Common myeloid progenitor, CD34-positive (primary cell): ENCODE measurements at regions not wholly inside any gene's neighbourhood (a gene's known extent, or its start where the extent isn't known, plus 50 kb on each side); places are given as distances from the start of the nearest gene placed in this dataset.

ENCODE experiments used
- CTCF ChIA-PET: fragments of 350-600 bp; sonication (Branson Sonifier 250); formaldehyde crosslinking; loops from one replicate; lab custom pipeline; 2021; ENCODE audit warnings: antibody characterized with exemption; lab: Charles Lee
- POLR2A ChIA-PET: fragments of 350-600 bp; sonication (Branson Sonifier 250); formaldehyde crosslinking; loops from one replicate; lab custom pipeline; 2021; ENCODE audit warnings: antibody characterized with exemption; lab: Charles Lee
- DNase-seq, 3 donors: peaks; one replicate each; pipeline versions ENCODE4 v3.0.0 to v3.0.0-alpha.2; 2013
- H3K27ac ChIP-seq, 2 experiments: 1 replicate in 1 of 2; 2 replicates in 1 of 2; pipeline ENCODE4 v1.7.0; 2013; ENCODE audit warnings: inconsistent platforms in 2 of 2, low read length in 2 of 2, mild to moderate bottlenecking in 2 of 2, low read depth in 1 of 2, moderate library complexity in 1 of 2; ENCODE audit not compliant: severe bottlenecking in 2 of 2, insufficient read depth in 1 of 2, poor library complexity in 1 of 2
- H3K27me3 ChIP-seq, 5 experiments: replicated peaks in 2 of 5; 1 replicate in 3 of 5; 2 replicates in 2 of 5; pipeline versions ENCODE4 v1.6.1 to v1.7.0; 2013; ENCODE audit warnings: low read length in 4 of 5, mild to moderate bottlenecking in 2 of 5, moderate library complexity in 2 of 5, inconsistent platforms in 1 of 5; ENCODE audit not compliant: insufficient read depth in 5 of 5, control insufficient read depth in 4 of 5
- H3K36me3 ChIP-seq, 4 experiments: 1 replicate in 2 of 4; 2 replicates in 2 of 4; pipeline versions ENCODE4 v1.6.1 to v1.7.0; 2013; ENCODE audit warnings: low read length in 3 of 4, control low read depth in 1 of 4, mild to moderate bottlenecking in 1 of 4; ENCODE audit not compliant: control insufficient read depth in 4 of 4, insufficient read depth in 4 of 4
- H3K4me1 ChIP-seq, 4 experiments: 1 replicate in 3 of 4; 2 replicates in 1 of 4; pipeline versions ENCODE4 v1.6.1 to v1.7.1; 2013; ENCODE audit warnings: low read length in 3 of 4, mild to moderate bottlenecking in 3 of 4, control low read depth in 1 of 4, inconsistent platforms in 1 of 4, moderate library complexity in 1 of 4; ENCODE audit not compliant: control insufficient read depth in 4 of 4, insufficient read depth in 4 of 4; ENCODE audit errors: control extremely low read depth in 1 of 4
- H3K4me3 ChIP-seq, 7 experiments: 1 replicate in 4 of 7; 2 replicates in 3 of 7; pipeline versions ENCODE4 v1.5.1 to v1.7.0; 2013; ENCODE audit warnings: mild to moderate bottlenecking in 7 of 7, low read length in 6 of 7, moderate library complexity in 6 of 7, inconsistent platforms in 2 of 7, low read depth in 2 of 7, control low read depth in 1 of 7; ENCODE audit not compliant: insufficient read depth in 4 of 7, control insufficient read depth in 1 of 7; ENCODE audit errors: extremely low read depth in 1 of 7
- H3K9me3 ChIP-seq, 5 experiments: 1 replicate in 4 of 5; 2 replicates in 1 of 5; pipeline versions ENCODE4 v1.6.1 to v1.7.1; 2013; ENCODE audit warnings: low read length in 4 of 5, mild to moderate bottlenecking in 2 of 5, inconsistent platforms in 1 of 5, low read depth in 1 of 5, moderate library complexity in 1 of 5; ENCODE audit not compliant: control insufficient read depth in 4 of 5, insufficient read depth in 2 of 5; ENCODE audit errors: control extremely low read depth in 1 of 5
- WGBS: methylation state at CpG from one replicate; pipeline ENCODE4 v1.1.5; 2013; ENCODE audit not compliant: insufficient coverage; 5-methylcytosine and 5-hydroxymethylcytosine counted together

DNA sequence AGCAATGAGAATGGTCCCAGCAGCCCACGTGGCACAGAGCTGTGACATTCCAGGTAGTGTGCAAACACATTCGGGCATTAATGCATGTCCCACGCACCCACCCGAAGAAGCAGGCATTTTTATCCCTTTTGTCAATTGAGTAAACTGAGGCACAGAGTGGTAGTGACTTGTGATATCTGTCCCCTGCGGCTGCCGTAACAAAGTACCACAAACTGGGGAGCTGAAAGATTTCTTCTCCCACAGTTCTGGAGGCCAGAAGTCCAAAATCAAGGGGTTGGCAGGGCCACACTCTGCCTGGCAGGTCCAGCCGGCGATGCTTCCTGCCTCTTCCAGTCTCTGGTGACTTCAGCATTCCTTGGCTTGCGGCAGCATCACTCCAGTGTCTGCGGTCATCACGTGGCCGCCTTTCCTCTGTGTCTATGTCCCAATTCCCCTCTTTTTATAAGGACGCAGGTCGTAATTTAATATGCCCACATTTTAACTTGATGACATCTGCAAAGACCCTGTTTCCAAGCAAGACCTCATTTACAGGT is 221.9 kb upstream of the GSE1 start:
- ChIA-PET CTCF (interaction anchor here (0.8 to 4.1 kb wide), 10 partner anchors 9 to 219 kb away, joined by 3 to 28 read pairs (median 4); no protein-coding TSS in a partner anchor), POLR2A (no interaction called here)

GRCh38 chr16:85391769-85392583 is 221.1 kb upstream of the GSE1 start:
- CTCF ChIA-PET: interaction anchor here (0.8 to 4.1 kb wide), 9 partner anchors 8 to 219 kb away, joined by 3 to 28 read pairs (median 4); no protein-coding TSS in a partner anchor
- Histone ChIP-seq H3K27me3 (no peaks in the 10 kb centered on the region), H3K9me3 (no peaks in the 10 kb centered on the region), H3K4me3 (no peak overlapping the region), H3K36me3 (no peaks in the 10 kb centered on the region), H3K4me1 (peaks cover 0 to 31% (median 24%) of the 10 kb centered on the region in 4 experiments), H3K27ac (no peak overlapping the region)
- POLR2A ChIA-PET: no interaction called here
- 95% methylated on average over 8 of the region's 11 CpGs for WGBS
- DNase-seq: no peak

More for the DNA sequence above, 221.9 kb upstream of the GSE1 start:
- H3K36me3 ChIP-seq: no peaks in the 10 kb centered on the region
- no peaks in the 10 kb centered on the region for H3K27me3 ChIP-seq
- H3K9me3 ChIP-seq: no peaks in the 10 kb centered on the region
- no peak overlapping the region for H3K4me3 ChIP-seq
- no peak overlapping the region for H3K27ac ChIP-seq
- DNase-seq: no peak
- peaks cover 0 to 24% (median 17%) of the 10 kb centered on the region in 4 experiments for H3K4me1 ChIP-seq
- WGBS: 90% methylated on average over 11 of the region's 14 CpGs

- ChIA-PET CTCF (interaction anchor here (1.0 to 4.1 kb wide), 7 partner anchors 9 to 216 kb away, joined by 3 to 28 read pairs (median 7); no protein-coding TSS in a partner anchor), POLR2A (no interaction called here)
- H3K4me1 ChIP-seq: peaks cover 0 to 33% (median 28%) of the 10 kb centered on the region in 4 experiments
- no peaks in the 10 kb centered on the region for H3K27me3 ChIP-seq
- no peak overlapping the region for H3K27ac ChIP-seq
- H3K4me3 ChIP-seq: no peak overlapping the region
- 94% methylated on average over 14 of the region's 17 CpGs for WGBS
- no peaks in the 10 kb centered on the region for H3K9me3 ChIP-seq
- H3K36me3 ChIP-seq: no peaks in the 10 kb centered on the region
- no peak for DNase-seq
Observed at GRCh38 chr16:85392756-85393673, 220.1 kb upstream of the GSE1 start.

- Histone ChIP-seq H3K9me3 (no peaks in the 10 kb centered on the region), H3K4me3 (no peak overlapping the region), H3K36me3 (no peaks in the 10 kb centered on the region), H3K27me3 (no peaks in the 10 kb centered on the region), H3K4me1 (peaks cover 0 to 33% (median 28%) of the 10 kb centered on the region in 4 experiments), H3K27ac (no peak overlapping the region)
- CTCF ChIA-PET: interaction anchor here (0.6 to 4.1 kb wide), 12 partner anchors 8 to 222 kb away, joined by 3 to 28 read pairs (median 7); no protein-coding TSS in a partner anchor
- POLR2A ChIA-PET: no interaction called here
- DNase-seq: peak; percentile 61 to 78 (median 73)
- WGBS: 72% methylated on average over 27 of the region's 34 CpGs
Observed at GRCh38 chr16:85393674-85394451, 219.3 kb upstream of the GSE1 start.

DNA sequence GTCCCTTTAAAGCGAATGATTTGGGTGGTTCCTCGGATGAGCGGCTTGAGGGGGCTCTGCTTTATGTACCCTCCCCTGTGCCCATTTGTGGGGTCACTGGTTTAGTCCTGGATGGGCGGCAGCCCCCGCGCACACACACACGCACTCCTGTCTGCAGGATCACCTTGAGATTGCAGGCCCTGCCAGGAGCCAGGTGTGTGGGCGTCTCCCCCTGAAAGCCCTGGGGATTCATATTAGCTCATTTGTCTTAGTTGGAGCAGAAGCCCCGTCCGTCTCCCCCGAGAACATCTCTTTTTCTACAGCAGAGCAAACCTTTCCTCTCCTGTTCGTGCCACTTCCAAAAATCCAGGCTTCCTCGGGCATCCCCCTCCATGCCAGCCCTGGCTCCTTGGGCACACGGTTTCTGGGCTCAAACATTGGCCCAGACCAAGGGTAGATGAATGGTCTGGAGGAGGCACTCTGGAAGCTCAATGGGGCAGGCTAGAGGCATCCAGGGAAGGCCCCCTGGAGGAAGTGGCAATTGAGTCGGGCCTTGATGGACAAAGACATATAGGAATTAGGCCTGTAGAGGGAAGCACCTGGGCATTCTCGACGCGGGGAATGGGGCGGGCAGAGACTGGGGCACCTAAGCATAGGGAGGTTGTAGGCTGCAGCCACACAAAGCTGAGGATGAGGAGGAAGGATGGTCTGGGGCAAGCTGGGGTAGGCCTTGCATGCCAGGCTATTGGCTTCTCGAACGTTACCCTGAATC is 218.5 kb upstream of the GSE1 start:
- WGBS: 94% methylated on average over 18 of the region's 21 CpGs

More for the DNA sequence above, 218.5 kb upstream of the GSE1 start:
- CTCF ChIA-PET: interaction anchor here (0.6 to 2.9 kb wide), 13 partner anchors 9 to 222 kb away, joined by 3 to 16 read pairs (median 4); no protein-coding TSS in a partner anchor
- Histone ChIP-seq H3K36me3 (no peaks in the 10 kb centered on the region), H3K27me3 (no peaks in the 10 kb centered on the region), H3K9me3 (no peaks in the 10 kb centered on the region), H3K4me3 (no peak overlapping the region), H3K27ac (no peak overlapping the region), H3K4me1 (peaks cover 0 to 33% (median 28%) of the 10 kb centered on the region in 4 experiments)
- DNase-seq: no peak
- POLR2A ChIA-PET: no interaction called here
